ENCODE measurements at regions not wholly inside any gene's neighbourhood (a gene's known extent, or its start where the extent isn't known, plus 50 kb on each side); places are given as distances from the start of the nearest gene placed in this dataset.

- DNase-seq (ENCODE audit: low read depth in 6 of 9, low spot score in 9 of 9): no peak
- Histone ChIP-seq H3K36me3 (ENCODE audit: control insufficient read depth in 2 of 2, insufficient read depth in 2 of 2, low read length in 1 of 2) (no peaks in the 10 kb centered on the region), H3K9me3 (ENCODE audit: control insufficient read depth in 2 of 2, insufficient read depth in 1 of 2, low read length in 1 of 2) (peaks cover 0 to 3% of the 10 kb centered on the region in 2 donors), H3K27me3 (ENCODE audit: control insufficient read depth in 2 of 2, insufficient read depth in 1 of 2, low read length in 1 of 2) (no peaks in the 10 kb centered on the region), H3K4me3 (ENCODE audit: low read length in 2 of 2) (no peak overlapping the region), H3K27ac (ENCODE audit: low read depth in 1 of 2, low read length in 1 of 2) (no peak overlapping the region), H3K4me1 (ENCODE audit: control insufficient read depth in 2 of 2, insufficient read depth in 2 of 2, low read length in 2 of 2) (no peaks in the 10 kb centered on the region)
- 94% methylated on average over 18 of the region's 18 CpGs for WGBS
These were observed 87.0 kb upstream of the SCOC start for GRCh38 chr4:140286456-140286855.

GRCh38 chr4:140284456-140284855, 89.0 kb upstream of the SCOC start:
- no peaks in the 10 kb centered on the region for H3K27me3 ChIP-seq (ENCODE audit: control insufficient read depth in 2 of 2, insufficient read depth in 1 of 2, low read length in 1 of 2)
- H3K36me3 ChIP-seq (ENCODE audit: control insufficient read depth in 2 of 2, insufficient read depth in 2 of 2, low read length in 1 of 2): no peaks in the 10 kb centered on the region
- H3K4me1 ChIP-seq (ENCODE audit: control insufficient read depth in 2 of 2, insufficient read depth in 2 of 2, low read length in 2 of 2): no peaks in the 10 kb centered on the region
- DNase-seq (ENCODE audit: low read depth in 6 of 9, low spot score in 9 of 9): no peak
- H3K4me3 ChIP-seq (ENCODE audit: low read length in 2 of 2): no peak overlapping the region
- no peak overlapping the region for H3K27ac ChIP-seq (ENCODE audit: low read depth in 1 of 2, low read length in 1 of 2)
- H3K9me3 ChIP-seq (ENCODE audit: control insufficient read depth in 2 of 2, insufficient read depth in 1 of 2, low read length in 1 of 2): peaks cover 0 to 3% of the 10 kb centered on the region in 2 donors
- 97% methylated on average over 2 of the region's 2 CpGs for WGBS

GRCh38 chr4:140281828-140282552, 91.5 kb upstream of the SCOC start:
- H3K27me3 ChIP-seq (ENCODE audit: control insufficient read depth in 2 of 2, insufficient read depth in 1 of 2, low read length in 1 of 2): no peaks in the 10 kb centered on the region
- peaks cover 0 to 3% of the 10 kb centered on the region in 2 donors for H3K9me3 ChIP-seq (ENCODE audit: control insufficient read depth in 2 of 2, insufficient read depth in 1 of 2, low read length in 1 of 2)
- no peaks in the 10 kb centered on the region for H3K36me3 ChIP-seq (ENCODE audit: control insufficient read depth in 2 of 2, insufficient read depth in 2 of 2, low read length in 1 of 2)
- 90% methylated on average over 5 of the region's 5 CpGs for WGBS
- no peak overlapping the region for H3K27ac ChIP-seq (ENCODE audit: low read depth in 1 of 2, low read length in 1 of 2)
- no peaks in the 10 kb centered on the region for H3K4me1 ChIP-seq (ENCODE audit: control insufficient read depth in 2 of 2, insufficient read depth in 2 of 2, low read length in 2 of 2)
- DNase-seq (ENCODE audit: low read depth in 6 of 9, low spot score in 9 of 9): no peak
- H3K4me3 ChIP-seq (ENCODE audit: low read length in 2 of 2): no peak overlapping the region

- Histone ChIP-seq H3K36me3 (ENCODE audit: control insufficient read depth in 2 of 2, insufficient read depth in 2 of 2, low read length in 1 of 2) (no peaks in the 10 kb centered on the region), H3K4me3 (ENCODE audit: low read length in 2 of 2) (no peak overlapping the region), H3K27me3 (ENCODE audit: control insufficient read depth in 2 of 2, insufficient read depth in 1 of 2, low read length in 1 of 2) (no peaks in the 10 kb centered on the region), H3K4me1 (ENCODE audit: control insufficient read depth in 2 of 2, insufficient read depth in 2 of 2, low read length in 2 of 2) (no peaks in the 10 kb centered on the region), H3K9me3 (ENCODE audit: control insufficient read depth in 2 of 2, insufficient read depth in 1 of 2, low read length in 1 of 2) (no peaks in the 10 kb centered on the region), H3K27ac (ENCODE audit: low read depth in 1 of 2, low read length in 1 of 2) (no peak overlapping the region)
- no peak for DNase-seq (ENCODE audit: low read depth in 6 of 9, low spot score in 9 of 9)
These were observed 95.9 kb upstream of the SCOC start for GRCh38 chr4:140277576-140277975.

GRCh38 chr4:140271553-140271952, 101.9 kb upstream of the SCOC start:
- no peak for DNase-seq (ENCODE audit: low read depth in 6 of 9, low spot score in 9 of 9)
- no peak overlapping the region for H3K4me3 ChIP-seq (ENCODE audit: low read length in 2 of 2)
- no peak overlapping the region for H3K27ac ChIP-seq (ENCODE audit: low read depth in 1 of 2, low read length in 1 of 2)
- no peaks in the 10 kb centered on the region for H3K9me3 ChIP-seq (ENCODE audit: control insufficient read depth in 2 of 2, insufficient read depth in 1 of 2, low read length in 1 of 2)
- no peaks in the 10 kb centered on the region for H3K4me1 ChIP-seq (ENCODE audit: control insufficient read depth in 2 of 2, insufficient read depth in 2 of 2, low read length in 2 of 2)
- H3K36me3 ChIP-seq (ENCODE audit: control insufficient read depth in 2 of 2, insufficient read depth in 2 of 2, low read length in 1 of 2): no peaks in the 10 kb centered on the region
- 83% methylated on average over 4 of the region's 4 CpGs for WGBS
- H3K27me3 ChIP-seq (ENCODE audit: control insufficient read depth in 2 of 2, insufficient read depth in 1 of 2, low read length in 1 of 2): no peaks in the 10 kb centered on the region

GRCh38 chr4:140269369-140269768, 104.1 kb upstream of the SCOC start:
- no peaks in the 10 kb centered on the region for H3K4me1 ChIP-seq (ENCODE audit: control insufficient read depth in 2 of 2, insufficient read depth in 2 of 2, low read length in 2 of 2)
- 94% methylated on average over 6 of the region's 6 CpGs for WGBS
- H3K27ac ChIP-seq (ENCODE audit: low read depth in 1 of 2, low read length in 1 of 2): no peak overlapping the region
- no peak overlapping the region for H3K4me3 ChIP-seq (ENCODE audit: low read length in 2 of 2)
- no peaks in the 10 kb centered on the region for H3K36me3 ChIP-seq (ENCODE audit: control insufficient read depth in 2 of 2, insufficient read depth in 2 of 2, low read length in 1 of 2)
- H3K9me3 ChIP-seq (ENCODE audit: control insufficient read depth in 2 of 2, insufficient read depth in 1 of 2, low read length in 1 of 2): no peaks in the 10 kb centered on the region
- H3K27me3 ChIP-seq (ENCODE audit: control insufficient read depth in 2 of 2, insufficient read depth in 1 of 2, low read length in 1 of 2): no peaks in the 10 kb centered on the region
- DNase-seq (ENCODE audit: low read depth in 6 of 9, low spot score in 9 of 9): no peak

- Histone ChIP-seq H3K9me3 (ENCODE audit: control insufficient read depth in 2 of 2, insufficient read depth in 1 of 2, low read length in 1 of 2) (no peaks in the 10 kb centered on the region), H3K27me3 (ENCODE audit: control insufficient read depth in 2 of 2, insufficient read depth in 1 of 2, low read length in 1 of 2) (no peaks in the 10 kb centered on the region), H3K4me1 (ENCODE audit: control insufficient read depth in 2 of 2, insufficient read depth in 2 of 2, low read length in 2 of 2) (no peaks in the 10 kb centered on the region), H3K27ac (ENCODE audit: low read depth in 1 of 2, low read length in 1 of 2) (no peak overlapping the region), H3K36me3 (ENCODE audit: control insufficient read depth in 2 of 2, insufficient read depth in 2 of 2, low read length in 1 of 2) (no peaks in the 10 kb centered on the region), H3K4me3 (ENCODE audit: low read length in 2 of 2) (no peak overlapping the region)
- 95% methylated on average over 6 of the region's 6 CpGs for WGBS
- no peak for DNase-seq (ENCODE audit: low read depth in 6 of 9, low spot score in 9 of 9)
These were observed 105.1 kb upstream of the SCOC start for GRCh38 chr4:140268186-140268841.

- 93% methylated on average over 14 of the region's 14 CpGs for WGBS
- no peaks in the 10 kb centered on the region for H3K9me3 ChIP-seq (ENCODE audit: control insufficient read depth in 2 of 2, insufficient read depth in 1 of 2, low read length in 1 of 2)
- H3K27ac ChIP-seq (ENCODE audit: low read depth in 1 of 2, low read length in 1 of 2): no peak overlapping the region
- no peak for DNase-seq (ENCODE audit: low read depth in 6 of 9, low spot score in 9 of 9)
- no peaks in the 10 kb centered on the region for H3K27me3 ChIP-seq (ENCODE audit: control insufficient read depth in 2 of 2, insufficient read depth in 1 of 2, low read length in 1 of 2)
- H3K36me3 ChIP-seq (ENCODE audit: control insufficient read depth in 2 of 2, insufficient read depth in 2 of 2, low read length in 1 of 2): no peaks in the 10 kb centered on the region
- H3K4me3 ChIP-seq (ENCODE audit: low read length in 2 of 2): no peak overlapping the region
- no peaks in the 10 kb centered on the region for H3K4me1 ChIP-seq (ENCODE audit: control insufficient read depth in 2 of 2, insufficient read depth in 2 of 2, low read length in 2 of 2)
These were observed 105.9 kb upstream of the SCOC start for GRCh38 chr4:140267576-140267975.

GRCh38 chr4:140266958-140267568, 106.4 kb upstream of the SCOC start:
- H3K9me3 ChIP-seq (ENCODE audit: control insufficient read depth in 2 of 2, insufficient read depth in 1 of 2, low read length in 1 of 2): no peaks in the 10 kb centered on the region
- H3K4me1 ChIP-seq (ENCODE audit: control insufficient read depth in 2 of 2, insufficient read depth in 2 of 2, low read length in 2 of 2): no peaks in the 10 kb centered on the region
- DNase-seq (ENCODE audit: low read depth in 6 of 9, low spot score in 9 of 9): no peak
- H3K4me3 ChIP-seq (ENCODE audit: low read length in 2 of 2): no peak overlapping the region
- 93% methylated on average over 10 of the region's 10 CpGs for WGBS
- H3K27me3 ChIP-seq (ENCODE audit: control insufficient read depth in 2 of 2, insufficient read depth in 1 of 2, low read length in 1 of 2): no peaks in the 10 kb centered on the region
- no peaks in the 10 kb centered on the region for H3K36me3 ChIP-seq (ENCODE audit: control insufficient read depth in 2 of 2, insufficient read depth in 2 of 2, low read length in 1 of 2)
- H3K27ac ChIP-seq (ENCODE audit: low read depth in 1 of 2, low read length in 1 of 2): no peak overlapping the region
